HG02678 (cell line): ENCODE measurements at regions not wholly inside any gene's neighbourhood (a gene's known extent, or its start where the extent isn't known, plus 50 kb on each side); places are given as distances from the start of the nearest gene placed in this dataset.

Experiments used
- ATAC-seq: cut with Tn5 transposase; IDR thresholded peaks from one replicate; pipeline ENCODE4 v1.9.1; 2021; ENCODE audit warnings: mild to moderate bottlenecking, moderate library complexity; ENCODE audit not compliant: unreplicated experiment

DNA sequence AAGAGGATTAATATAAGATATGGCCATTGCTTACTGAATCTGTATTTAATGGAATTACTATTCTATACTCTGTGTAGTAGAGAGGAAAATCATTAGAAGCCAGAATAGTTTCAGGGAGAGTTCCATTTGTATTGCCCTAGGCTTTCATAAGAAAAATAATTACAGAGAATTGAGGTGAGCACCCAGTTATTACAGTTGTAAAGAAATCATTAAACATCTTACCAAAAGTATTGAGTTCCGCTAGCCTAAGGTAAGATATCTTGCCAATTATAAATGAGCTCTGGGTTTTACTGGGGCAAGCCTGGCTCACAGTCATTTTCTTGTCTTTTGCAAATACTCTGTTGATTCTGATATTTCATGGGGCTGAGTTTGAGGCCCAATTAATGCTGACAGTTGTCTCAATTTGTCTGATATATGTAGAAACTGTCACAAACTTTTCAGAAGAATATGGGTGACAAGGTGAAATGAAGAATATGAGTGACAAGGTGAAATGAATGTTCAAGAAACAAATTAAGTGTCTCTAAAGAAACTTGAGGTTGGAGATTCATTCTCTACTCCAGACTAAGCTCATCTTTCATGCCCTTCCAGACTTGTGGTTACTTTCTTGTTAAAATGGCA is 127.8 kb downstream of the PTGER3 start:
- no peak for ATAC-seq
